Bone marrow (tissue), 2 donors: ENCODE measurements at regions not wholly inside any gene's neighbourhood (a gene's known extent, or its start where the extent isn't known, plus 50 kb on each side); places are given as distances from the start of the nearest gene placed in this dataset.
"Not testable (repeated sequence)": the region's sequence is repeated elsewhere in the genome, so short reads cannot be mapped to it uniquely, and the experiment has no call there.

Source experiments
- DNase-seq, 2 donors: peaks; one replicate each; lab custom pipeline; 2025; lab: John Stamatoyannopoulos, UW

DNA sequence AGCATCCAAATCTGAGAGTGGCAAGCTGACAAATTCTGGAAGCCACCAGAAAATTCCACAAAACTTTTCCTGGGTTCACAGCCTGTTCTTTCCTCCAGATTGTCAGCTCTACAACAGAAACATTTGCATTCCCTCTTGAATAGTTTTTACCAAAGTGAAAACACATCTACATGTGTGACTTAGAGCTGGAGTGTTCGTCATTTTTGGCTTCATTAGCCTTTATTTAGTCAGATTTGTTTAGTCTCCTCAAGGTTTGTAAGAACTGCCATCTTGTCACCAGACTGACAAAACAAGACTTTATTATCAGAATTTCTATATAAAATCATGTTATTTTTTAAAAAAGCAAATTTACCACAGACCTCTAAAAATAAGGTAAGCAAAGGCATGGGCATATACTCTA, 347.3 kb downstream of the TRIM36 start:
- DNase-seq, result no peak

DNA sequence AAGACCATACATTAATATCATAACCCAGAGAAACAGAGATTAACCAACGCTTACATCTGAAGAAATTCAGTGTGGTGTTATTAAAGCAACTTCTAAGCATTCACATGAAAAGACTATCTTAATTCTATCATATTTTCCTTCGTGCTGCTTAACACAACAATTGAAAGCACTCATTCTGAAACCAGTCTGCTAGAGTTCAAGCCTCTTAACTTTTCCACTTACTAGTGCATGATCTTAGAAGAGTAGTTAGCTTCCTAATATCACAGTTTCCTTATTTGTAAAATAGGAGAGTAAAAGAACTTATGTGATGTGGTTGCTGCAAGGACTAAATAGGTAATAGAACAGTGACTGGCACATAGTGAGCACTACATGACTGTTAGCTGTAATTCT, 379.3 kb downstream of the TRIM36 start:
- DNase-seq, result no peak

DNA sequence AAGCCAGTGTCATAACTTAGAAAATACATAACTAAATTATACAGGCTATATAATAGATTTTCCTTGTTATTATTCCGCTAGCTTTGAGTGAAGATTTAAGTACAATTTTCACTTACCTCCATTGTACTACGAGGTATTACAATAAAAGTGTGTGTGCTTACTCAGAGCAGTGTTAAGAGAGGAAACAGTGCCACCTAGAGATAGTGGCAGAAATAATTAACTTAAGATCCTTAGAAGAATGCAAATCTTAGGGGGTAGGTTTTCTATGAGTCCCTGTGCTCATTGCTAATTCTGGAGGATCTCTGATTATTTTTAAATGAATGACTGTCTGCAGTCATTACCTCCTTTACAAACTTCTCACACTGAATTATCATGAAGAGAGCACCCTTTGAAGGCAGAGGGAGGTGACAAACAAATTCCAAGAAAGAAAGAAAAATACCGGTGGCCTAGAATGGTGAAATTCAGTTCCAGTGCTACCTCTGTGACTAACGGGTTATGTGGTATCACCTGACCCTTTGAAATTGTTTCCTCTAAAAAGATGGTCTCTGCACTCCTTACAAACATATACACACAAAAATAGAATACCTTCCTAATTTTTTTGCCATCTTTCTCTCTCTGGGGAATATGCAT, 379.8 kb downstream of the TRIM36 start:
- DNase-seq, result no peak

DNA sequence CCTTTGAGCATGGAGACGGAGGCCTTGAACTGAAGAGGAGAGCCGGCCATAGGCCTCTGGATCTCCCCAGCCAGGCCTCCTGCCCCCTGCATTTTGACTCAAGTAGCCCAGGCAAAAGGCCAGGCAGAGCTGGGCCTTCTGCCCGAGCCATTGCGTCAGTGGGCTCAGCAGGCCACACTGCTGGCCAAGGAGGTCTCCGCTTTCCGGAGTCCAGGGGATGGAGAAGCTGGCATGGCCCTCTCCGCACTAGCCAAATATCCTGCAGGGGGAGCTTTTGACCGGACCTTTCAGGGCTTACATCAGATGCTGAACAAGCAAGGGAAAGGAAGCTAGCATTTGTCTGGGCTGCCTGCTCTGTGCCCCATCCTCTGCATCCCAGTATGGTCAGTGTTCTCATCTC, 386.8 kb downstream of the TRIM36 start:
- DNase-seq, result no peak

DNA sequence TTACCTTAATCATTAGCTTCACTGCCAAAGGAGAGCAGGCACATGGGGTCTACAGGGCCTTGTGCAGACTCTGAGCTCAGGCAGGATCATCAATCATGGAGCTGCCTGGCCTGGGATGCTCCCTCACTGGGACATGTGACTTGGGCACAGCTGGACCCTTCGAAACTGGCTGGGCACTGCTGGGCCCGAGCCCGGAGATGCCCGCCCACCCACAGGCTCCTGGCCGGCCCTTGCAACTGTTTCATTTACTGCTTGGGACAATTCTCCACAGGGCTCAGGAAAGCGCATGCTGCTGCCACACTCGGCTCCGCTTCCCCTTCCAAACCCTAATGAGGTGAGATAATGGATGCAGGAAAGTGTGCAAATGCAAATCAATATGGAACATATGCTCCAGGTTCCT, 387.5 kb downstream of the TRIM36 start:
- DNase-seq, result no peak

DNA sequence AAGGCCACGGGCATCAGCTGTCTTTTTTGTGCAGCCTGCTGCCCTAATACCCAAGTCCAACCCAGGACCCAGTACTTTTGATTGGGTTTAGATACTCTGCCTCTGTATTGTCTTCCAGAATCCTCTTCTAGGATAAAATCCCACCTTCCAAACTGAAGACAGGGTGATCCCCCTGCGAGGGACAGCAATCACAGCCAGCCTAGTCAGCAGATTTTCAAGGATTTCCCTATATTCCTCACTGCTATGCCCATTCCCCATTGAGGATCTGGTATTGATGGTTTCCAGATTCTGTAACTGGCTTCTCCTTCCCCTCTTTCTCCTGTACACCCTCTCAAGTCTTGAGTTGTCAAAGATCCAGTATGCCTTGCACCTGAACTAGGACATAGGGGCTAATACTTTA, 389.4 kb downstream of the TRIM36 start:
- no peak for DNase-seq

DNA sequence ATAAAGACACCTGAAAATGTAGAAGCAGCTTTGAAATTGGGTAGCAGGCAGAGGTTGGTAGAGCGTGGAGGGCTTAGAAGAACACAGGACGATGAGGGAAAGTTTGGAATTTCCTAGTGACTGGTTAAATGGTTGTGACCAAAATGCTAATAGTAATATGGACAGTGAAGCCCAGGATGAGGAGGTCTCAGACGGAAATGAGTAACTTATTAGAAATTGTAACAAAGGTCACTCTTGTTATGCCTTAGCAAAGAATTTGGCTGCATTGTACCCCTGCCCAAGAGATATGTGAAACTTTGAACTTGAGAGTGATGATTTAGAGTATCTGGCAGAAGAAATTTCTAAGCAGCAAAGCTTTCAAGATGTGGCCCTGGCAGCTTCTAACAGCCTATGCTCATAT, 382.5 kb downstream of the KCNN2 start:
- DNase-seq, result no peak

DNA sequence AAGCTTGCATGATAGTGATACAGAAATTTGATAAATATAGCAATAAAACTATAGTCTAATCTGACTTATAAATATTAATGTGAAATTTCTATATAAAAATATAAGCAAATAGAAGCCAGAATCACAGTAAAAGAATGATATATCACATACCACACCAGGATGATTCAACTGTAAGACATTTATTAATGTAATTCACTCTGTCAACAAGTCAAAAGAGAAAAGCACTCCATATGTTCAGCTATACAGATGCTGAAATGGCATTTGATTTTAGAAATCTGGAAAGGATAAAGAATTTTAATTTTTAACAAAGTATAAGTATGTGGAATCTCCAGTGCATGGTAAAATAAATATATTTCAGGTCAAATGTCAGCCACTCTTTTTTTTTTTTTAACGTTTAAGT, 372.4 kb downstream of the KCNN2 start:
- no peak for DNase-seq

DNA sequence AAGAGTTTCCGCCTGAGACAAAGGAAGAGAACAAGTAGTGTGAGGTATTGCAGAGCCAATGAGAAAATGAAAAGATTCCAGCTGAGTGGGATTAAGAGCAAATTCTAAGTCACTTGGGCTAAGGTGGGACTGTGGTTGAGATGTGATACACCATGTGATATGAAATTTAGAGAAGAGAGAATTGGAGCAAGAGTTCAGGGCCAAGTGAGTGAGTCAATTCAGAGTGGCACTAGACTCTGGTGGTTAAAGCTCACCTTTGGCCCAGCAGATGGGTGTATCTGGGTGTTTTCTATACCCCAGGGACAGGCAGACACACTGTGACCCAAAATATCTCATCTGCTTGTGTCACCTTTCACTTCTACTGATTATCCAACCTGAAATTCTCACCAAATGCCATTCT, 368.1 kb downstream of the KCNN2 start:
- no peak for DNase-seq

DNA sequence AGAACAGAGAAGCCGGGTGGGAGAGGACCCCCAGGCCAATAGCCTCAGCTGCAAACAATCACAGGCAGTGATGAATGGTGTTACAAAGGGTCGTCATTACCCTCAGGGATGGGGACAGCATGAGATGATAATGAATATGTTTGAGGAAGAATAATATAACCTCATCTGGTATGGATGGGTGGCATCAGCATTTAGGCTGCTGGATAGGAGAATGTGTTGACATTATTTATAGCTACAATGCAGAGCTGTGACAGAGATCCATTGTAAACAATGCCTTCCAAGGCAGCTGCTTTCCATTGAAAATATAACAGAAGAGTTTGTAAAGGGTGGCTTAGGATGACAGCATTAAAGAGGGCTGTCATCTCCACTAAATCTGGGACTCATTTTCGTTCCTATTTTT, 365.5 kb downstream of the KCNN2 start:
- no peak for DNase-seq

DNA sequence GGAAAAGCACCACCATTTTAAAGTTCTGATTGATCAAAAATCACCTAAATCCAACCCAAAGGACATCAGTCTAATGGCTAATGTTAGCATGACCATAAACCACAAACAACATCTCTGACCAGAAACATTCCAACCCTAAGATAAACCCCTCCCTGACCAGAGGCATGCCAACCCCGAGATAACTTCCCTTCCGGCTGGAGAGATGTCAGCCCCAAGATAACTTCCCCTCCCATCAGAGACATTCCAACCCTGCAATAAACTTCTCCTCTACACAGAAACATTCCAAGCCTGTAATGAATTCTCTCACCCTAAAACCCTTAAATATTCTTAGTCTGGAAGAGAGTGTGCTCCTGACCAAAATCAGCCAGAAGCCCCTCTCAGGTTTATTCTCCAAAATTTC, 364.3 kb downstream of the KCNN2 start:
- DNase-seq, result no peak

DNA sequence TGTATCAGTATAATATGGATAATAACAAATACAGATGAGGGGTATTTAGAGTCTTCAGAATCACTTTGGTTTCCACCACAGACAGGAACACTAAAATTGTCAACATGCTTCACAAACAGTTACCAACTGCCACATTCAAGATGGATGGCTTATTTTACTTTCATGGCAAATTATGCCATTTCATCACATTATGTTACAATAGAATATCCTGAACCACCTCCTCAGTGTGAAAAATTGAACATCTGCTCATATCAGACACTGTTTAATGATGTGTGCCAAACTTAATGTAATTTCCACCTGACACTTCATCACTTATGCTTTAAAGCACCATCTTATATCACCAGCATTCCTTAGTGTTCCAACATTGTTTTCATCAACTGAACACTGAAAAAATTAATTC, 357.4 kb downstream of the KCNN2 start:
- no peak for DNase-seq

DNA sequence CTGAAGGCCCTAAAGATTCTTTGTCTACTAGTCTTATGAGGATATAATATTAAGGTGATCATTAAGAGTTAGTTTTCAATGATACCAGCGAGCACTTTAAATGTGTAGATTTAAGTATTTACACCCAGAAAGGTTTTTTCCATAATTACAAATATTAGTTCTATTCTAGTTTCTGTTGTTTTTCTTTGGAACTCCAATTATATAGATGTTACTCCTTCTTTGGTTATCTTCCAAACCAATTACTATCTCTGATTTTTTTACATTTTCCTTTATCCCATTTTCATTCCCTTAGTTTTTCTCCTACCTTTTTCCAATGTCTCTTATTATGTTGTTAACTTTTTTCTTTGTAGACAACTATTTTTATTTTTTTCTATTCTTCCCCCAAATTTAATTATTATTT, 355.1 kb downstream of the KCNN2 start:
- DNase-seq, result no peak

DNA sequence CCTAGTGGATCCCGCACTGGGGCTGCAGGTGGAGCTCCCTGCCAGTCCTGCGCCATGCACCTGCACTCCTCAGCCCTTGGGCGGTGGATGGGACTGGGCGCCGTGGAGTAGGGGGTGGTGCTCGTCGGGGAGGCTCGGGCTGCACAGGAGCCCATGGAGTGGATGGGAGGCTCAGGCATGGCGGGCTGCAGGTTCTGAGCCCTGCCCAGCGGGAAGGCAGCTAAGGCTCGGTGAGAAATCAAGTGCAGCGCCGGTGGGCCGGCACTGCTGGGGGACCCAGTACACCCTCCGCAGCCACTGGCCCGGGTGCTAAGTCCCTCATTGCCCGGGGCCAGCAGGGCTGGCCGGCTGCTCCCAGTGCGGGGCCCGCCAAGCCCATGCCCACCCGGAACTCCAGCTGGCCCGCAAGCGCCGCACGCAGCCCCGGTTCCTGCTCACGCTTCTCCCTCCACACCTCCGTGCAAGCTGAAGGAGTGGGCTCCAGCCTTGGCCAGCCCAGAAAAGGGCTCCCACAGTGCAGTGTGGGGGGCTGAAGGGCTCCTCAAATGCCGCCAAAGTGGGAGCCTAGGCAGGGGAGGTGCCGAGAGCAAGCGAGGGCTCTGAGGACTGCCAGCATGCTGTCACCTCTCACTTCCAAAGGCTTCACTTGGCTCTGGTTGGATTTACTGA, 342.5 kb downstream of the KCNN2 start:
- not testable (repeated sequence) for DNase-seq

DNA sequence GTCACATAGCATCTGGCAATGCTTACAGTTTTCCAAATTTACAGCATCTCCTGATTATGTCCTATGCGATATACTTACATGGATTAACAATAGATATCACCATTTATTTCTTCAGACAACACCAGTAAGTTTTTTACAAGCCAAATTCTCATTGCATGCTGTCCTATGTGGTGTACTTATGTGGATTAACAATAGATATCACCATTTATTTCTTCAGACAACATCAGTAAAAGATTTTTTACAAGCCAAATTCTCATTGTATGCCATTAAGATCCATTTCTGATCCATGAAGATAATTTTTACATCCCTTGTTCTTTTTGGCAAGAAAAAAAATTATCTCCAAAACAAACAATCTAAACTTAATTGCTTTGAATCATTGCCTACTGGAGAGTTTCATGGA, 340.9 kb downstream of the KCNN2 start:
- DNase-seq, result no peak

DNA sequence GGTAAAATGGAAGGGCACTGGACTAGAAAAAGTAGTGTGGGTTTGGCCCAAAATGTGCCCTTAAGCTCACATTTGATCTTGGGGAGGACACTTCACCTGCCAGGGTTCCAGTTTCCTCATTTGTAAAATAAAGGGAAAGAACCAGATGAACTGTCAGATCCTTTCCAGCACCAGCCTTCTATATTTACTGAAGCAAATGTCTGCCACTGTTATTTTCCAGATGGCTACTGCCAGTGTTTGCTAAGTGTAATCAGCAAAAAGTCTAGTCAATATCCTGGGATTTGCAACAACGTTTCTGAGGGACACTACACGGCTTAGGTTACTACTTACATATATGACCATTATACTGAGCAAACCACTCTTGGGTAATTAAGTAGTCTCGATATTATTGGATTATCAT, 340.3 kb downstream of the KCNN2 start:
- DNase-seq, result no peak

DNA sequence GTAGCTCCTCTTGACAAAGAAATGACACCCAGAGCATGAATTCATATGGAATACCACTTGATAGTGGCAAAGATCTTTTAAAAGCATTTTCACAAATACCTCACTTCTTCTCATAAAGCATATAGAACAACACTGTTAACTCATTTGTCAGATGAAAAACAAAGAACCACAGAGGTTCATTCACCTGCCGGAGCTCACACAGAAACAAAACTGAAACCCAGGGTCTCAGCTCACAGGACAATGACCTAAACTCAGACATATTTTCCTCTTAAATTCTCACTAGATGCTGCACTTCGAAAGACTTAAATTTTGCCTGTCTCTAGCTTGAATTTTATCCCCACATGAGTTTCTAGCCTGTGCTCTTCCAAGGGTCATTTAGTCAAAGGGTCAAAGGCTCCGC, 339.0 kb downstream of the KCNN2 start:
- DNase-seq, result no peak

DNA sequence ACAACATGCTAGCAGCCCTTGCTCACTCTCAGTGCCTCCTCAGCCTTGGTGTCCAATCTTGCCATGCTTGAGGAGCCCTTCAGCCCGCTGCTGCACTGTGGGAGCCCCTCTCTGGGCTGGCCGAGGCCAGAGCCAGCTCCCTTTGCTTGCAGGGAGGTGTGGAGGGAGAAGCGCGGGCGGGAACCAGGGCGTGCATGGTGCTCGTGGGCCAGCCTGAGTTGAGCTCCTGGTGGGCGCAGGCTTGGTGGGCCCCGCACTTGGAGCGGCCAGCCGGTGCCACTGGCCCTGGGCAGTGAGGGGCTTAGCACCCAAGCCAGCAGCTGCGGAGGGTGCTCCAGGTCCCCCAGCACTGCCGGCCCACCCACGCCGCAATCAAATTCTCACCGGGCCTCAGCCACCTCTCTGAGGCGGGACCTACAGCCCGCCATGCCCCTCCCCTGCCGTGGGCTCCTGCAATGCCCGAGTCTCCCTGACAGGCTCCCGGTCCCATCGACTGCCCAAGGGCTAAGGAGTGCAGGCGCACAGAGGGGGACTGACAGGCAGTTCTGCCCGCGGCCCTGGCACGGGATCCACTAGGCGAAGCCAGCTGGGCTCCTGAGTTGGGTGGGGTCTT, 333.5 kb downstream of the KCNN2 start:
- DNase-seq, result no peak

DNA sequence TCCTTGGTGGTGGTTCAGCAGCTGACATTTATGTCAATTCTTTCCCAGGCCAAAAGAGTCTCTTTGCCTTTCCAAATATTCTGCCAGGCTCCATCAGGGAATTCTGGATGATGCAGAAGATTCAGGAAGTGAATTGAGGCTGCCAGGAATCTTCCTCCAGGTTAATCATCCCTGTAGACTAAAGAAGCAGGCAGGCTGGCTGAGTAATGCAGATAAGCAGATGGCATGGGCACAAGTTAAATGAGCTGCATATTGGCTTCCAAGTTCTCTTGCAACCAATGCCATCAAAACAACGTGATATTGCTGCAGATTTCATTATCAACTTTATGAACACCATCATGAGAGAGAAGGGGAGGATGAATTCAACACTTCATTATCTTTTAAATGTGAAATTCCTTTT, 324.5 kb downstream of the KCNN2 start:
- DNase-seq, result no peak

DNA sequence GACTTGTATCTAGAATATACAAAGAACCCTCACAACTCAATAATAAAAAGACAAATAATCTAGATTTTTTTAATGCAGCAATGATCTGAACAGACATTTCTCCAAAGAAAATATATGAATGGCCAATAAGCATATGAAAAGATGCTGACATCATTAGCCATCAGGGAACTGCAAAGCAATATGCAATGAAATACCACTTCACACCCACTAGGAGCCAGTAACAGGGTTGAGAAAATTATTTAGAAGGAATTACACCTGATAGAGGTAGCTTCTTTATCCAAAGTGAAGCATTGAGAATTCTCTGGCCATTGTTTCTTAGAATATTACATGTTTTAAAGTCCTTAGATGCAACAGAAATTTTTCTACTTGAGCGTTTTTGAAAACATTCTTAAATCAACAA, 316.9 kb downstream of the KCNN2 start:
- no peak for DNase-seq

DNA sequence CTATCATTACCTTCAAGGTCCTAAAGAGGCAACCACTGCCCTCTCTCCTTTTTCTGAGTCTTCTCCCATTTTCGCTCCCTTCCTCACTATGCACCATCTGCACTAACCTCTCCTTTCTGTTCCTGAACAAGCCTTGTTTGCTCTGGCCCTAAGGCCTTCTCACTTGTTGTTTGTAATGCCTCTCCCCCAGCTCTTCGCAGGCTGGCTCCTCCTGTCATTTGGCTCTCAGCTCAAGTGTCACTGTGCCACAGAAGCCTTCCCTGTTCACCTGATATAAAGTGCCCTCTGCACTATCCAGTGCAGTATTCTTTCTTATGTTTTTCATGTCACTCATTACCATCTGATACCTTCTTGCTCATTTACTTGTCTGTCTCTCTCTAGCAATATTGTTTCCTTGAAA, 303.7 kb downstream of the KCNN2 start:
- DNase-seq, result no peak

DNA sequence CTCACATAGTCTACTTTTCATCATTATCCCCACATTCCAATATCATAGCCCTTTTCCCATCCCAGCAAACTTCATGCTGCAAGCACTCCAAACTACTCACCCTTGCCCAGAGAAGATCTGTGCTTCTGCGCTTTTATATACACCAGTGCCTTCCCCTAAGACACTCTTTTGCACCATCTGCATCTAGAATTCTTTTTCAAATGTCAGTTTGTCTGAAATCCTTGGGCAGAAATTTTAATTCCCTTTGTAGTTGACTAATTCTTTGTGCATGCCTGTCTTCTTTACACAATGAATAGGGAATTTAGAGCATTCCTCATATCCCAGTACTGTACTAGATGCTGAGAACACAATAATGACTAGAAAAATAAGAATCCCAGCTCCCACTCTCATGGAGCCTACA, 298.9 kb downstream of the KCNN2 start:
- no peak for DNase-seq

DNA sequence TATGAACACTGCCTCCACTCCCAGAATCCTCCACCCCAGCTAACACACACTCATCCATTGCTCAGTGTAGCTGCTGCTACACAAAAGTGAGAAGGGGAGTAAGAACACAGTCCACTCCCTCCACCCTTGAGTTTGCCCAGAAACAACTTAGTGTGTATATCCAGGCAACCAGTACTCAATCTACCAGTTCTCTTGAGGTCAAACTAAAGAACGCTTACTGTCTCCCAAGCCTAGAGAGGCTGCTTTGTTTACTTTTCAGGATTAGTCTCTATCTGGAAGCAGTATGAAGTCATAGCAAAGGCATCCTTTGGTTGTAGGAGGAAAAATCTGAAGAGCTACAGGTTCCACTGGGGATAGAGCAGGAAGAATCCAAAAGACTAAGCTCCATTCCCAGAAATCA, 296.3 kb downstream of the KCNN2 start:
- no peak for DNase-seq
